NT2/D1 (cell line): ENCODE measurements at regions not wholly inside any gene's neighbourhood (a gene's known extent, or its start where the extent isn't known, plus 50 kb on each side); places are given as distances from the start of the nearest gene placed in this dataset.
"Not testable (repeated sequence)": the region's sequence is repeated elsewhere in the genome, so short reads cannot be mapped to it uniquely, and the experiment has no call there.

ENCODE experiments used
- SUZ12 ChIP-seq: IDR thresholded peaks from 2 replicates; pipeline ENCODE4 v1.6.1; 2011; ENCODE audit not compliant: insufficient read length, insufficient read depth; ENCODE audit errors: extremely low read depth
- YY1 ChIP-seq: IDR thresholded peaks from 2 replicates; pipeline ENCODE4 v1.6.1; 2011; ENCODE audit not compliant: insufficient read length, insufficient read depth
- ZNF274 ChIP-seq: IDR thresholded peaks from 2 replicates; pipeline ENCODE4 v1.6.1; 2011; ENCODE audit warnings: mild to moderate bottlenecking, low read depth, low read length

- not testable (repeated sequence) for TF ChIP-seq ZNF274, YY1, SUZ12
Observed at GRCh38 chr10:62928763-62929162, 112.6 kb upstream of the EGR2 start.
